ENCODE measurements at regions not wholly inside any gene's neighbourhood (a gene's known extent, or its start where the extent isn't known, plus 50 kb on each side); places are given as distances from the start of the nearest gene placed in this dataset.

DNA sequence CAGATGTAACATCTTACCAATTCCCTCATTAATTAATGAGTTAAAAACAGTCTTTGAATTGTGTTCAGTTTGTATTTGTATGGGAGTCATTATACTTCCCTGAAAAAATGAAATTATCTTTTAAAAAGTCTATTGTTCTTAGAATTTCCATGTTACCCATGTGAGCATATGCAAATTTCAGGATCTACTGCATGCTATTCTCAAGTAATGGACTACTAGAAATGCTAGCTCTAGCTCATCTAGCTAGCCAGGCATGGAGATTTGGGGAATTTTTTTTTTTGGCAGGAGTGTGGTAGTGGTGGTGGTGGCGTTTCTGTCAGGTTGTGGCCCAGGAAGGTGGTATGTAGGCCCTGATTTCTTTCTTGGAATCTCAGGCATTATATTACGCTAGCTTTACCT lies 218.4 kb downstream of the AEBP2 start:
- ChIA-PET POLR2A (no interaction called here), CTCF (interaction anchor here (1.1 kb wide), 1 partner anchor 17 kb away, joined by 3 read pairs; no protein-coding TSS in a partner anchor)
- TF ChIP-seq, protein P1, sequence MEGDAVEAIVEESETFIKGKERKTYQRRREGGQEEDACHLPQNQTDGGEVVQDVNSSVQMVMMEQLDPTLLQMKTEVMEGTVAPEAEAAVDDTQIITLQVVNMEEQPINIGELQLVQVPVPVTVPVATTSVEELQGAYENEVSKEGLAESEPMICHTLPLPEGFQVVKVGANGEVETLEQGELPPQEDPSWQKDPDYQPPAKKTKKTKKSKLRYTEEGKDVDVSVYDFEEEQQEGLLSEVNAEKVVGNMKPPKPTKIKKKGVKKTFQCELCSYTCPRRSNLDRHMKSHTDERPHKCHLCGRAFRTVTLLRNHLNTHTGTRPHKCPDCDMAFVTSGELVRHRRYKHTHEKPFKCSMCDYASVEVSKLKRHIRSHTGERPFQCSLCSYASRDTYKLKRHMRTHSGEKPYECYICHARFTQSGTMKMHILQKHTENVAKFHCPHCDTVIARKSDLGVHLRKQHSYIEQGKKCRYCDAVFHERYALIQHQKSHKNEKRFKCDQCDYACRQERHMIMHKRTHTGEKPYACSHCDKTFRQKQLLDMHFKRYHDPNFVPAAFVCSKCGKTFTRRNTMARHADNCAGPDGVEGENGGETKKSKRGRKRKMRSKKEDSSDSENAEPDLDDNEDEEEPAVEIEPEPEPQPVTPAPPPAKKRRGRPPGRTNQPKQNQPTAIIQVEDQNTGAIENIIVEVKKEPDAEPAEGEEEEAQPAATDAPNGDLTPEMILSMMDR (IDR thresholded peaks at IDR 0.05; ENCODE audit: control extremely low read depth, extremely low read depth, low read depth, missing control alignments) = no peak
- no peak for DNase-seq (ENCODE audit: extremely low spot score)

DNA sequence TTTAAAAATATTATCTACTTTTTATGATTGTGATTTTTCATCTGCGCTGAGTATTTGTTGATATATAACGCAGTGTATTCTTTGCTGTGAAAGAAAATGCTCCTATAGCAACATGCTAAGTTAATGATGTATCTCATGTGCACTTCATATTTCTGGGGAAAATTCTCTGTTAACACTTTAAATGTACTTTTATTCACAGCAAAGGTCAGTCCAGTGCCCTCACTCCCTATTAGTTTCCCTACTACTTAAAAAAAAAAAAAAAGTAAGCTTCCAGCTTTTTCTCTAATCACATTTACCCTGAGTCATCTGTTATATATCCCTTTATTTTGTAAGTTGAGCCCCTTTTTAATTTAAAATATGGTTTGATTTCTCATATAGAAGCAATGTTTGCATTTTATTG lies 219.8 kb downstream of the AEBP2 start:
- CTCF ChIA-PET = no interaction called here
- POLR2A ChIA-PET = no interaction called here
- TF ChIP-seq, protein P1 (IDR thresholded peaks at IDR 0.05; ENCODE audit: control extremely low read depth, extremely low read depth, low read depth, missing control alignments) = no peak
- DNase-seq (ENCODE audit: extremely low spot score) = no peak

DNA sequence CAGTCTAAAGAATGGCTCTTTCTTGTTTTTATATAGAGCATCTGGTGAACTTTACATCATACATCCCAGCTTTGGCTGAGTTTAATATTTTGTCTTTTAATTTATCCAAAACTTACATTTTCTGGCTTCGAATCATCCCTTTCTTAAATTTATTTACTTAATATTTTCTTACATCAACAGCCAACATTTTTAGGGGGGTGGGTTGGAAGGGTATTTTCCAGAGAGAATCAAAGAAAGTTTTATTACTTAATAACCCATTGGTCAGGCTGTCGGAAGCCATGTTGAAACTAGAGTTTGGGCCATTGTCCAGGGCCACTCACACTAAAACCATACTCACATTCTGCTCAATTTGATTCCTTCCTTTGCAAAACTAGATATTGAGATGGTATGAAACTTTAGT lies 220.2 kb downstream of the AEBP2 start:
- POLR2A ChIA-PET = no interaction called here
- DNase-seq (ENCODE audit: extremely low spot score) = no peak
- TF ChIP-seq, protein P1 (IDR thresholded peaks at IDR 0.05; ENCODE audit: control extremely low read depth, extremely low read depth, low read depth, missing control alignments) = no peak
- CTCF ChIA-PET = no interaction called here

DNA sequence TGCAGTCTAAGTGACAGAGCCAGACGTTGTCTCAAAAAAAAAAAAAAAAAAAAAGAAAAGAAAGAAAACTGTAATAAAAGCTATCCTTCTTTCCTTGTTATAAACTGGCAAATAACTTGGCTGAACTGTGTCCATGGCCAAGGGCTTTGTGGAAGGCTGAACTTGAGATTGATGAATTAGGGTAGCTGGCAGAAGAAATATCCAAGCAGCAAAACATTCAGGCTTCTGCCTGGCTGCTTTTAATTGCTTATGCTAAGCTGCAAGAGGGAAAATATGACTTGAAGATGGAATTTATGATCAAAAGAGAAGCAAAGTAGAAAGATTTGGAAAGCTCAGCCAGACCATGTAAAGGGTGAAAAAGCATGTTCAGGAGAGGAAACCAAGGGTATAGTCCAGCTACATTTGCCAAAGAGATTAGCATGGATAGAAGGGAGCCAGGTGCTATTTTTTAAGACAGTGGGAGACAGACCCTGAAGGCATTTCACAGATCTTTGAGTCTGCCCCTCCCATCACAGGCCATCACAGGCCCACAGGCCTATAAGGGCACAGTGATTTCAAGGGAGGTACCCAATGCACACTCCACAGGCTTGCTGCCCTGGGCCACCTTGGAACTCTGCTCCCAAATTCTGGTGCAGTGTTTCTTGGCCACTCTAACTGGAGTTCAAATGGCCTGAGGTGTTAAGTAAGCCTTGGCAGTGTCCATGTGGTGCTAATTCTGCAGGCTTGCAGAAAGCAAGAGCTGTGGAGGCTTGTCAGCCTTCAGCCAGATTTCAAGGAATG lies 226.0 kb downstream of the AEBP2 start:
- ChIA-PET POLR2A (no interaction called here), CTCF (interaction anchor here (1.2 kb wide), 2 partner anchors 13 to 17 kb away, joined by 3 read pairs; no protein-coding TSS in a partner anchor)
- TF ChIP-seq, protein P1 (IDR thresholded peaks at IDR 0.05; ENCODE audit: control extremely low read depth, extremely low read depth, low read depth, missing control alignments) = no peak
- DNase-seq (ENCODE audit: extremely low spot score) = no peak

DNA sequence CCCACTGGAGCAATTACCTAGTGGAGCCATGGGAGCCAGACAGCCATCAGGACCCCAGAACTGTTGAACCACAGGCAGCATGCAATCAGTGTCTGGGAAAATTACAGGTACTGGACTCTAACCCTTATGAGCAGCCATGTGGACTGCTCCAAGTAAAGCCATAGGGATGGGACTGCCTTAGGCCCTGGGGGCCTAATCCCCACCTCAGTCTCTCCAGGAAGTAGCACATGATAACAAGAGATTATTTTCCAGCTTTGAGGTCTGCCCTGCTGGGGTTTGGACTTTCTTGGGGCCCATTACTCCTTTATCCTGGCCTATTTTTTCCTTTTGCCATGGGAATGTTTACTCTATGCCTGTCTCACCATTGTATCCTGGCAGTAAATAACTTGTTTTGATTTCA lies 226.8 kb downstream of the AEBP2 start:
- no peak for DNase-seq (ENCODE audit: extremely low spot score)
- ChIA-PET POLR2A (no interaction called here), CTCF (no interaction called here)
- TF ChIP-seq, protein P1 (IDR thresholded peaks at IDR 0.05; ENCODE audit: control extremely low read depth, extremely low read depth, low read depth, missing control alignments) = no peak

DNA sequence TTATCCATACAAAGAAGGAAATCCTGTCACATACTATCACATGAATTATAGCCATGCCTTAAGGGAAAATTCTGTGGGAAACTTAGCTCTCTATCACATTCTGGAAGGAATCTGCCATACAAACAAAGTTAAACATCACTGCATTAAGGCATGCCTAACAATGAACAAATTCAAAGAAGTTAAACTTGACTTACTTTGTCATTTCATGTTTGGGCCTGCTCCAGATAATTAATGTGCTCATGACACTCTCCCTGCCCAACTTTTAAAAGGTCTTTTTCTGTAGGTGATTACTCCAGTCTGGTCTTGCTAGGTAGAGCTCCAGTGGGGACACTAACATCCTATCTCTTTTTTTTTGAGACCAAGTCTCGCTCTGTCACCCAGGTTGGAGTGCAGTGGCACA lies 230.5 kb downstream of the AEBP2 start:
- CTCF ChIA-PET = no interaction called here
- POLR2A ChIA-PET = no interaction called here
- TF ChIP-seq, protein P1 (IDR thresholded peaks at IDR 0.05; ENCODE audit: control extremely low read depth, extremely low read depth, low read depth, missing control alignments) = no peak
- DNase-seq (ENCODE audit: extremely low spot score) = no peak

Measured in GM10248 (cell line).